Mesenchymal stem cell (in vitro differentiated cells and primary cell): ENCODE measurements at regions not wholly inside any gene's neighbourhood (a gene's known extent, or its start where the extent isn't known, plus 50 kb on each side); places are given as distances from the start of the nearest gene placed in this dataset.

Experiments used
- DNase-seq: peaks from one replicate; pipeline ENCODE4 v3.0.0-alpha.2; 2013
- H2AFZ ChIP-seq: one replicate; pipeline ENCODE4 v1.6.1; 2013; ENCODE audit warnings: low read depth, mild to moderate bottlenecking, control low read depth, inconsistent platforms, low read length, moderate library complexity
- H2AK5ac ChIP-seq: 2 replicates; pipeline ENCODE4 v1.6.1; 2013; ENCODE audit warnings: low read length, moderate library complexity, mild to moderate bottlenecking, inconsistent platforms; ENCODE audit not compliant: severe bottlenecking
- H2BK120ac ChIP-seq: one replicate; pipeline ENCODE4 v1.6.1; 2013; ENCODE audit warnings: low read depth, mild to moderate bottlenecking, inconsistent platforms, low read length, moderate library complexity
- H2BK12ac ChIP-seq, 2 experiments: one replicate each; pipeline ENCODE4 v1.6.1; 2013; ENCODE audit warnings: inconsistent platforms in 2 of 2, low read length in 2 of 2, mild to moderate bottlenecking in 2 of 2, moderate library complexity in 2 of 2, control low read depth in 1 of 2
- H2BK15ac ChIP-seq: one replicate; pipeline ENCODE4 v1.6.1; 2013; ENCODE audit warnings: mild to moderate bottlenecking, low read depth, inconsistent platforms; ENCODE audit not compliant: poor library complexity, severe bottlenecking
- H2BK5ac ChIP-seq: 2 replicates; pipeline ENCODE4 v1.6.1; 2013; ENCODE audit warnings: low read depth, mild to moderate bottlenecking, low read length, control low read depth, inconsistent platforms; ENCODE audit not compliant: poor library complexity, severe bottlenecking
- H3K14ac ChIP-seq, 2 experiments: one replicate each; pipeline ENCODE4 v1.6.1; 2013; ENCODE audit warnings: inconsistent platforms in 2 of 2, low read length in 2 of 2, control low read depth in 1 of 2, mild to moderate bottlenecking in 1 of 2, moderate library complexity in 1 of 2
- H3K18ac ChIP-seq, 2 experiments: one replicate each; pipeline ENCODE4 v1.6.1; 2013; ENCODE audit warnings: inconsistent platforms in 2 of 2, low read length in 2 of 2, control low read depth in 1 of 2, low read depth in 1 of 2, mild to moderate bottlenecking in 1 of 2
- H3K23ac ChIP-seq, 2 experiments: one replicate each; pipeline ENCODE4 v1.6.1; 2013; ENCODE audit warnings: inconsistent platforms in 2 of 2, low read length in 2 of 2, mild to moderate bottlenecking in 2 of 2, moderate library complexity in 2 of 2, control low read depth in 1 of 2
- H3K27ac ChIP-seq: 2 replicates; pipeline ENCODE4 v1.5.1; 2013; ENCODE audit warnings: mild to moderate bottlenecking, moderate library complexity, low read length, control low read depth, inconsistent platforms; ENCODE audit not compliant: poor library complexity, severe bottlenecking
- H3K27me3 ChIP-seq, 2 experiments: 2 replicates each; pipeline versions ENCODE4 v1.6.1 to v1.7.0; 2013; ENCODE audit warnings: low read length in 2 of 2, mild to moderate bottlenecking in 2 of 2, moderate library complexity in 2 of 2, control low read depth in 1 of 2, inconsistent platforms in 1 of 2; ENCODE audit not compliant: control insufficient read depth in 1 of 2, insufficient read depth in 1 of 2
- H3K36me3 ChIP-seq, 2 experiments: 2 replicates each; pipeline versions ENCODE4 v1.6.1 to v1.7.0; 2013; ENCODE audit warnings: low read length in 2 of 2, control low read depth in 1 of 2, inconsistent platforms in 1 of 2, low read depth in 1 of 2, mild to moderate bottlenecking in 1 of 2; ENCODE audit not compliant: insufficient read depth in 2 of 2, control insufficient read depth in 1 of 2
- H3K4ac ChIP-seq, 2 experiments: one replicate each; pipeline ENCODE4 v1.6.1; 2013; ENCODE audit warnings: inconsistent platforms in 2 of 2, low read length in 2 of 2, mild to moderate bottlenecking in 2 of 2, moderate library complexity in 2 of 2, control low read depth in 1 of 2, low read depth in 1 of 2
- H3K4me1 ChIP-seq: 2 replicates; pipeline ENCODE4 v1.6.1; 2013; ENCODE audit warnings: low read depth, low read length, control low read depth; ENCODE audit not compliant: control insufficient read depth, insufficient read depth
- H3K4me2 ChIP-seq: 2 replicates; pipeline ENCODE4 v1.6.1; 2013; ENCODE audit warnings: low read length, mild to moderate bottlenecking, inconsistent platforms; ENCODE audit not compliant: poor library complexity, severe bottlenecking
- H3K4me3 ChIP-seq, 2 experiments: 2 replicates each; pipeline versions ENCODE4 v1.5.1 to v1.7.0; 2013; ENCODE audit warnings: low read length in 2 of 2, mild to moderate bottlenecking in 2 of 2, control low read depth in 1 of 2, low read depth in 1 of 2; ENCODE audit not compliant: insufficient read depth in 1 of 2
- H3K79me1 ChIP-seq: replicated peaks from 2 replicates; pipeline ENCODE4 v1.6.1; 2013; ENCODE audit warnings: mild to moderate bottlenecking, control low read depth, low read length, inconsistent platforms; ENCODE audit not compliant: poor library complexity, severe bottlenecking
- H3K9ac ChIP-seq: 2 replicates; pipeline ENCODE4 v1.7.0; 2013; ENCODE audit warnings: mild to moderate bottlenecking, low read length, moderate library complexity
- H3K9me3 ChIP-seq: 2 replicates; pipeline ENCODE4 v1.7.0; 2013; ENCODE audit warnings: mild to moderate bottlenecking, low read length; ENCODE audit not compliant: control insufficient read depth
- H4K8ac ChIP-seq: one replicate; pipeline ENCODE4 v1.6.1; 2013; ENCODE audit warnings: inconsistent platforms, mild to moderate bottlenecking, low read length, moderate library complexity
- H4K91ac ChIP-seq: one replicate; pipeline ENCODE4 v1.6.1; 2013; ENCODE audit warnings: mild to moderate bottlenecking, low read length, inconsistent platforms
- WGBS: methylation state at CpG from one replicate; pipeline ENCODE4 v1.1.7; 2013; ENCODE audit warnings: mixed read lengths; 5-methylcytosine and 5-hydroxymethylcytosine counted together

DNA sequence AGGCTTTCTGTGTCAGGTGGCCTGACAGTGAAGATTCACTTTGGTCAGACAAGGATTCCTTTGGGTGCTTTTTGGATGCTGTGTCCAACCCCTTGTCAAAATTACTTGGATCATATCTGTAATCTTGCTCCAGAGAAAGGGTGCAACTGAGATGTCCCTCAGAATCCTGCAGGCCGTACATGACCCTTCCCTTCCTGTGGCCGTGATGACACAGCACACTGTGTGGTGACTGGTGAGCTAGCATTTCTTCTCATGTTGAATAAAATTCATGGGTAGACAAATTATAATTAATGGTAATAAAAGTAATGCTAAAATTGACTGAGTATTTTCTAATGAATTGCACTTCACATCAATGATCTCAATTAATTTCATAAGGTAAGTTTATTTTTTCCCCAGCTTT, 356.2 kb downstream of the LPIN1 start:
- Histone ChIP-seq H3K4me1 (peaks cover 9% of the 10 kb centered on the region), H3K9me3 (no peaks in the 10 kb centered on the region), H3K4me3 (no peak overlapping the region), H2BK12ac (no peak overlapping the region), H2AK5ac (no peak overlapping the region), H3K18ac (no peak overlapping the region), H3K23ac (no peak overlapping the region), H2BK5ac (no peak overlapping the region), H3K27me3 (no peaks in the 10 kb centered on the region), H2BK120ac (no peak overlapping the region), H4K91ac (no peak overlapping the region), H3K4ac (no peak overlapping the region), H3K79me1 (no peaks in the 10 kb centered on the region), H3K27ac (no peak overlapping the region), H3K4me2 (no peak overlapping the region), H4K8ac (no peak overlapping the region), H3K14ac (no peak overlapping the region), H3K36me3 (no peaks in the 10 kb centered on the region), H3K9ac (no peak overlapping the region), H2AFZ (no peak overlapping the region), H2BK15ac (no peak overlapping the region)
- 96% methylated on average over 2 of the region's 2 CpGs for WGBS
- DNase-seq = no peak

DNA sequence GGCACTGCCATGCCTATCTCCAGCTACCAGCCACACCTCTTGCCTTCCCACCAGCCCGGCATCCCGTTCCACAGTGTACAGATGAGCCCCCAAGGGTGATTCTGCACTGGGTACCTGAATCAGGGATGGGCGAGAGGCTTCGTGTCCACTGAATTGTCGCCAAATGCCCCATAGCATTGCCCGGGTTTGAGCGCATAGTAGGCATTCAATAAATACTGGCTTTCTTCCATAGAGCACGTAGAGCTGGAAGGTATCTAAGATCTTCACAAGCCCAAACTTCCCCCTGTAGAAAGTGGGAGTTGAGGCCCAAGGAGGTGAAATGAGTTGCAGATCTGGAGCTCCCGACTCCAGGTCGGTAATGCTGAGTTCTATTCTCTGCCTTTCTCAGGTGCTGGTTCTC, 358.7 kb downstream of the LPIN1 start:
- H4K91ac ChIP-seq = no peak overlapping the region
- H3K4me2 ChIP-seq = no peak overlapping the region
- no peak for DNase-seq
- H3K23ac ChIP-seq = peak overlapping the region in 1 of 2 experiments; percentile 86
- H3K9me3 ChIP-seq = no peaks in the 10 kb centered on the region
- H3K27ac ChIP-seq = peak overlapping the region; percentile 79
- H3K27me3 ChIP-seq = no peaks in the 10 kb centered on the region
- H2BK12ac ChIP-seq = peak overlapping the region in 1 of 2 experiments; percentile 98
- H3K18ac ChIP-seq = peak overlapping the region in 1 of 2 experiments; percentile 70
- H4K8ac ChIP-seq = no peak overlapping the region
- H3K79me1 ChIP-seq = no peaks in the 10 kb centered on the region
- no peak overlapping the region for H2BK120ac ChIP-seq
- peak overlapping the region in 1 of 2 experiments; percentile 83 for H3K14ac ChIP-seq
- H2AFZ ChIP-seq = no peak overlapping the region
- H2BK15ac ChIP-seq = no peak overlapping the region
- no peak overlapping the region for H3K9ac ChIP-seq
- WGBS = 99% methylated on average over 7 of the region's 10 CpGs
- H3K4ac ChIP-seq = peak overlapping the region in 1 of 2 experiments; percentile 7
- no peak overlapping the region for H2BK5ac ChIP-seq
- peak overlapping the region; percentile 14 for H2AK5ac ChIP-seq
- H3K4me3 ChIP-seq = no peak overlapping the region
- no peaks in the 10 kb centered on the region for H3K36me3 ChIP-seq
- peaks cover 11% of the 10 kb centered on the region for H3K4me1 ChIP-seq

DNA sequence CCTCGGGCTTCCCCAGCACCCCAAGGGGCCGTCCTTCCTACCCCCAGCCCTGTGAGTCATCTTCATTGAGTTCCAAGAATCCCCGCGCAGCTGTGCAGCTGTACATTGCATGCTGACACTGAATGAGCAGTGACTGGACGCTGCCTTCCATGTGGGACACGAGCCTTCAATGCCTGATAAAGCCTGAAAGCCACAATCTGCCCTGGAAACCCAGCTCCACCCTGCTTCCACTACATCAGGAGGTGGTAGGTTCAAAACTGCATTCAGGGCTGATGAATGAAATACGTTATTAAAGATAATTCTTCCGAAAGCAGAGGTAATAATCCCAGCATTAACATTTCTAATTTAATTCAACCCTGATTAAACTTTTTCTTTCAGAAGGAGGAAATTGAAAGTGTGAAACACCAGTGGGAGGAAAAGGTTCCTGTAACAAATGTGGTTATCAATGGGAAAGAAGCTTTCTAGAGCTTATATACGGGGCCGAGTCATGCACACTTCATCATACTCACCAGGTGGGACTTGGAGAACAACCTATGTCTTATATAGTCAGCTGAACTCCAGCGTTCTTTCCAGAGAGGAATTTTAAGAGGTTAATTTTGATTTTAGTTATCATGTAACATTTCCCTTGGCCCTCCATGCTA, 360.1 kb downstream of the LPIN1 start:
- Histone ChIP-seq H3K36me3 (no peaks in the 10 kb centered on the region), H3K27ac (peak overlapping the region; percentile 79), H2AK5ac (peak overlapping the region; percentile 68), H2BK12ac (peak overlapping the region; percentile 47 to 77), H3K27me3 (no peaks in the 10 kb centered on the region), H2BK120ac (no peak overlapping the region), H3K4me1 (peaks cover 11% of the 10 kb centered on the region), H3K79me1 (no peaks in the 10 kb centered on the region), H3K4me3 (no peak overlapping the region), H2AFZ (no peak overlapping the region), H3K9ac (peak overlapping the region; percentile 19), H3K4ac (peak overlapping the region in 1 of 2 experiments; percentile 29), H3K4me2 (no peak overlapping the region), H3K23ac (no peak overlapping the region), H2BK15ac (no peak overlapping the region), H3K18ac (peak overlapping the region in 1 of 2 experiments; percentile 40), H2BK5ac (no peak overlapping the region), H3K14ac (no peak overlapping the region), H3K9me3 (no peaks in the 10 kb centered on the region), H4K91ac (no peak overlapping the region), H4K8ac (no peak overlapping the region)
- WGBS = 21% methylated on average over 8 of the region's 11 CpGs
- DNase-seq = peak; percentile 98

DNA sequence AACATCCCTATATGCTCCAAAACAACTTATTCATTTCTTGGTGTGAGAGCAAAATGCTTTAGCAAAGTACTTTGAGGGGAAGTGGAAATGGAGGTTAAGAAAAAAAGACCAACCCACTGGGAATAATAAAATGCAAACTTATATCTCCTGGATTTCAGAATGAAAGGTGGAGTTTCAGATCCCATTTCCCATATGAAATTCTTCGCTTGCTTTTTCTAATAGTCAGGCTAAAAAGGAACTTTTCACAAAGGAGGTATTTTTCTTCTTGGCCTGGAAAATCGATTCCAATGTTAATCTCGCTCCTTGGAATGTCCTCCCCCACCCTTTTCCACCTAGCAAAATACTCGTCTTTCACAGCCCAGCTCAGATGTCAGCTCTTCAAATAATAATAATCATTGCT, 360.9 kb downstream of the LPIN1 start:
- 100% methylated on average over 3 of the region's 4 CpGs for WGBS
- Histone ChIP-seq H3K27ac (no peak overlapping the region), H2BK15ac (no peak overlapping the region), H3K4ac (no peak overlapping the region), H3K18ac (no peak overlapping the region), H3K4me3 (no peak overlapping the region), H4K91ac (no peak overlapping the region), H3K79me1 (no peaks in the 10 kb centered on the region), H2AK5ac (no peak overlapping the region), H3K4me1 (peaks cover 13% of the 10 kb centered on the region), H3K23ac (no peak overlapping the region), H2BK12ac (peak overlapping the region in 1 of 2 experiments; percentile 77), H3K27me3 (no peaks in the 10 kb centered on the region), H2BK5ac (no peak overlapping the region), H2BK120ac (no peak overlapping the region), H2AFZ (no peak overlapping the region), H3K14ac (no peak overlapping the region), H3K9ac (no peak overlapping the region), H3K9me3 (no peaks in the 10 kb centered on the region), H3K36me3 (no peaks in the 10 kb centered on the region), H3K4me2 (no peak overlapping the region), H4K8ac (no peak overlapping the region)
- no peak for DNase-seq
